GM11168 (cell line): ENCODE measurements at regions not wholly inside any gene's neighbourhood (a gene's known extent, or its start where the extent isn't known, plus 50 kb on each side); places are given as distances from the start of the nearest gene placed in this dataset.
"Not testable (repeated sequence)": the region's sequence is repeated elsewhere in the genome, so short reads cannot be mapped to it uniquely, and the experiment has no call there.

Source experiments
- in situ Hi-C: fragments of 300-500 bp; cut with MboI; formaldehyde crosslinking; loops from one replicate; pipeline ENCODE4 v1.12.0; 2022; ENCODE audit warnings: low sequenced_read_pairs; ENCODE audit not compliant: unreplicated experiment

- in situ Hi-C loops, result no loop called here
Observed at GRCh38 chr3:4065554-4065953, 237.6 kb upstream of the SETMAR start.

- in situ Hi-C loops, result no loop called here
Observed at GRCh38 chr3:4067893-4068292, 235.3 kb upstream of the SETMAR start.

GRCh38 chr3:4069796-4070195, 233.4 kb upstream of the SETMAR start:
- in situ Hi-C loops, result no loop called here

- in situ Hi-C loops, result no loop called here
Observed at GRCh38 chr3:4071481-4072184, 231.5 kb upstream of the SETMAR start.

DNA sequence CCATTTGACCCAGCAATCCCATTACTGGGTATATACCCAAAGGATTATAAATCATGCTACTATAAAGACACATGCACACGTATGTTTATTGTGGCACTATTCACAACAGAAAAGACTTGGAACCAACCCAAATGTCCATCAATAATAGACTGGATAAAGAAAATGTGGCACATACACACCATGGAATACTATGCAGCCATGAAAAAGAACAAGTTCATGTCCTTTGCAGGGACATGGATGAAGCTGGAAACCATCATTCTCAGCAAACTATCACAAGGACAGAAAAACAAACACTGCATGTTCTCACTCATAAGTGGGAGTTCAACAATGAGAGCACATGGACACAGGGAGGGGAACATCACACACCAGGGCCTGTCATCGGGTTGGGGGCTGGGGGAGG, 225.9 kb upstream of the SETMAR start:
- in situ Hi-C loops, result not testable (repeated sequence)

DNA sequence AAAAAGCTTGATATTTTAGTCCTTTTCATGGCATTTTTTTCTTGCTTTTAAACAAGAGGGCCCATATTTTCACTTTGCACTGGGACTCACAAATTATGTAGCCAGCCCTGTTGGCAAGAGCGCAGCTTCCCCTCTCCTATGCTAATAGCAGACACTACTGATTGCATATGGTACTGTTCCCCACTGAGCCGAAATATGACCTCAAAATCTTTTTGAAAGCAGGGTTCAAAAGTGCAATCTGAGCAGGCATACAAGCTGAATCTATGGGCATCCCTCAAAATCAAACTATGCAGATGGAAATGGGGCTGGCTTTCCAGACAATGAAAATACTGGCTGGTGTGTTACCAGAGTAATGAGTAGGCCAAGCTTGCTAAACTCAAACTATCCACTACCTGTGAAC, 225.2 kb upstream of the SETMAR start:
- in situ Hi-C loops, result no loop called here

DNA sequence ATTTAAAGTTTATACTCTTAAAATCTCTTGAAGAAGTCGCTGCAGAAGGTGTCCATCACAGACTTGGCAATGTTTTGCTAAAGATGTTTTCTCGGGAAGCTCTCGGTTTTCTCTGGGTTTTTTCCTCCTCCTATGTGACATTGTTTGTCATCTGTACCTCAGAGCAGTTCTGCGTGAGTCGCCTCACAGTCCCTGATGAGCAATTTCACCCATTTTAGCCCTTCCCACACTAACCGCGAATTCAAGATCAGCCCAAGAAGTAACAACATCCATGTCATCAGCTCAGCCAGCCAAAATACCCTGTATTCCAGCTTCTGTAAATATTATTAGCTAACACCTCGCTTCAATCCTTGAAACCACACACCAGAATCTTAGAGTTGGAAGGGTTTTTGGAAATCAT, 224.3 kb upstream of the SETMAR start:
- in situ Hi-C loops, result no loop called here

- in situ Hi-C loops, result no loop called here
Observed at GRCh38 chr3:4079339-4080195, 223.6 kb upstream of the SETMAR start.

DNA sequence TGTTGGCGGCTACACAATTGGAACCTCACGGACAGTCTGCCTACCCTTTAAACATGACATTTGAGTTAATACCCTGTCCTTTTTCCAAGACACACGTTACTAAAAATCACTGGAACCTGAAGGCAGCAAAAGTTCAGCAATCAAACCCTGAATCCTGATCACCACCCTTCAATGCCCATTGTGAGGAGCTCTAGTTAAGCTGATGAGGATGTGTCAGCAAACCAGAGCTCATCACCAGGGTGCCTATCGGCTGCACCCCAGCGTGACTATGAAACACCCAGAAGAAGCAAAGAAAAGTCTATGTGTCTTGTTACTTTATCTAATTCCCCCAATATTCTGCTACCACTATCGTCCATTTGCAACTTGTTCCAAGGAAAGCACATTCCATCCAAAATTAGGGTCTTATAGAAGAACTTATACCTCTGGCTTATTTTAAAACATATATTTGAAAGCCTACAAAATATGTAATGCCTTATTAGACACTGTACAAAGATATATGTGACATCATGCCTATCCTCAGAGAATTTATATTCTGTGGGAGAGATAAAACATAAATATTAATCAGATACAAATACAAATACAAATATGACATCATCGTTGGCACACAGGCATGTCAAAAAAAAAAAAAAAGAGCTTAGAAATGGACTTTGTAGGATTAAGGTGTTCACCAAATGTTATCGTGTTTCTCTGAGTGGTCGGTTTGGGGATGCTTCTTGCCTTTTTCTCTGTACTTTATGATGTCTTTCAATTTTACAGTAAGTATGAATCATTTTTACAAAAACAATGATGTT, 219.7 kb upstream of the SETMAR start:
- in situ Hi-C loops, result no loop called here

DNA sequence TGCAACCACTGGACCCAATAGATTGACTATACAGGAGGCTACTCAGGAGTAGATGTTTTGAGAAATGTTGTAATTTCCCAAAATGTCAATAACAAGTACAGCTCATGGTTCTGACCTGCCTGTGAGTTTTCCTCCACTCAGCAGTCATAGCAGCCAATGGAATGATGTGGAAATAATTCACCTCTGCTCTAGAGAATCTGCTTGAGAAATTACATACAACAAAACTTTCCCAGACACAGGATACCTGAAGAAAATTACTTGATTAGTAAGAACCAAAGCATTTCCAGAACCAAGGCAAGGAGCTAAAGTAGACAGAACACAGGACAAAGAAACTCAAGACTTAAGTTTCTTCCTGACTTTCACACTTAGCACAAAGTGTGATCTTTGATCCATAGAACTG, 218.9 kb upstream of the SETMAR start:
- in situ Hi-C loops, result no loop called here

DNA sequence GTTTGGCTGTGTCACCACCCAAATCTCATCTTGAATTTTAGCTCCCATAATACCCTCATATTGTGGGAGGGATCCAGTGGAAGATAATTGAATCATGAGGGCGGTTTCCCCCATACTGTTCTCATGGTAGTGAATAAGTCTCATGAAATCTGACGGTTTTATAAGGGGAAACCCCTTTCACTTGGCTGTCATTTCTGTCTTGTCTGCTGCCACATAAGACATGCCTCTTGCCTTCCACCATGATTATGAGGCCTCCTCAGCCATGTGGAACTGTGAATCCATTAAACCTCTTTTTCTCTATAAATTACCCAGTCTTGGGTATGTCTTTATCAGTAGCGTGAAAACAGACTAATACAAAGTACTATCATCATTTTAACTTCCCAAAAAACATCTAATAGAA, 216.5 kb upstream of the SETMAR start:
- in situ Hi-C loops, result not testable (repeated sequence)

DNA sequence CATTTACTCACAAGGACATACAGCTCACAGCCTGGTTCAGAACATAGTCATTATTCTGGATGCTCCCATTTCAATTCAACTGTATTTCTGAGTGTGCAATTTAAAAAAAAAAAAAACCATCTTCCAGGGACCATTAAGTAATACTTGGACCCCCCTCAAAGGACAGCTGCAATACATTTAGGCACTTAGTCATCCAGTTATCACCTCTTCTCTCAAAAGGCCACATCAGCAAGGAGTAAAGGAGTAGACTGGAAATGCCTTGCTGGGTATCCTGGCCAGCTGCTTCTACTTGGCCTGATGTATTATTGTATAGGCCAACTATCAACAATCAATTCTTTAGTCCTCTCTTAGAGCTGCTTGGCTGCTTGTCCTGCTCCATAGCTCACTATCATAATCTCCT, 211.4 kb upstream of the SETMAR start:
- in situ Hi-C loops, result no loop called here

DNA sequence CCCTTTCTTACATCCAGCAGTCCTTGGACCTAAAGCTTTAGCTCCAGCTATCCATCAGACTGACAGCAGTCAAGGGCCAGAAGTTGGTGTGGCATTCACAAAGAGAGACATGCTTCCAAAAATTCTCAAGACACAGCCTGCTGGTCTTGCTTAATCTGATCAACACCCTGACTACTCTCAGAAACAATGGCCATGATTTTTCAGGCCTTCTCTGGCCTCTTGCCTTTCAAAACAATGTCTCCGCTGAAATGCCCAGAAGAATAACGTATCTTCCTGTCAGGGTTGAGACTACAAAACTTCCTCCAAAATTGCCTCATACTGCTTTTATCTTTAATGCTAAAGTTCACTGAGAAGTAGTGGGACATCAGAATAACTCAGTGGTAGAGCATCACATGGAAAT, 205.4 kb upstream of the SETMAR start:
- in situ Hi-C loops, result no loop called here

DNA sequence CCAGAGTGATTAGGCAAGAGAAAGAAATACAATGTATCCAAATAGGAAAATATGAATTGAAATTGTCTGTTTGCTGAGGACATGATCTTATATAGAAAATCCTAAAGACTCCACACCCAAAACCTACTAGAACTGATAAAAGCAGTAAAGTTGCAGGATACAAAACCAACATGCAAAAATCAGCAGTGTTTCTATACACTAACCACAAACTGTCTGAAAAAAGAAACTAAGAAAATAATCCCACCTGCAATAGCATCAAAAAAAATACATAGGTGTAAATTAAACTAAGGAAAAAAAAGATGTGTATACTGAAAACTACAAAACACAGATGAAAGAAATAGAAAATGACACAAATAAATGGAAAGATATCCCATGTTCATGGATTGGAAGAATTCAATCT, 203.6 kb upstream of the SETMAR start:
- in situ Hi-C loops, result no loop called here

GRCh38 chr3:4107430-4107829, 195.7 kb upstream of the SETMAR start:
- in situ Hi-C loops, result no loop called here

DNA sequence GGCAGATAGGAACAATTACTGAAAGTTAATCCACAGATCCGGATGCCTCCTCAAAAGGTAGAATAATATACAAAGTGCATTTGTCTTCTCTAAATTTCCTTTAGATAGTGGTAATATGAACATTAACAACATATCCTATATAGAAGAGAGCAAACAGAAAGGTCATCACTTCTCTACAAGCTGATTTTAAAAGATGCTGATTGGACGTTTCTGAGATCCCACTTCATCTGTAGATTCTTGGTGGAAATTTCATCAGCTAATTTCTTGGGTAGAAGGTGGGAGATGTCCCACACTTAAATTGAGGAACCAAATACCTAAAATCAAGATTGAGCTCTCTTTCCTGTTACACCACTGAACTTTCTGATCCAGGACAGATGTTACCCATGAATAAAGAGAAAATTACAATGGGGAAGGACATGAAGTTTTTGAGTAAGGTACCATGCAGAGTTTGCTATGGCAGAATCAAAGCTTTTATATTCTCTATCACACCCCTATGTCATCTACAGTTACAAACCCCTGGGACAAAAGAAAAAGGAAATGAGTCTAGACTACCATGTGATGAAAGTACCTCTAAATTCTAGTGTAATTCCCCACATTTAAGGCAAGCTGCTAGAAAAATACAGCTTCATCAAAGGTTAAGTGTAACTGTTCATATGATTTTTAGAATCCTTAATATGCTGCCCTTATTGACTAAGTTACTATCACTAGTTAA, 189.2 kb upstream of the SETMAR start:
- in situ Hi-C loops, result no loop called here

GRCh38 chr3:4119119-4119518, 184.1 kb upstream of the SETMAR start:
- in situ Hi-C loops, result no loop called here

- in situ Hi-C loops, result no loop called here
Observed at GRCh38 chr3:4125576-4125975, 177.6 kb upstream of the SETMAR start.

DNA sequence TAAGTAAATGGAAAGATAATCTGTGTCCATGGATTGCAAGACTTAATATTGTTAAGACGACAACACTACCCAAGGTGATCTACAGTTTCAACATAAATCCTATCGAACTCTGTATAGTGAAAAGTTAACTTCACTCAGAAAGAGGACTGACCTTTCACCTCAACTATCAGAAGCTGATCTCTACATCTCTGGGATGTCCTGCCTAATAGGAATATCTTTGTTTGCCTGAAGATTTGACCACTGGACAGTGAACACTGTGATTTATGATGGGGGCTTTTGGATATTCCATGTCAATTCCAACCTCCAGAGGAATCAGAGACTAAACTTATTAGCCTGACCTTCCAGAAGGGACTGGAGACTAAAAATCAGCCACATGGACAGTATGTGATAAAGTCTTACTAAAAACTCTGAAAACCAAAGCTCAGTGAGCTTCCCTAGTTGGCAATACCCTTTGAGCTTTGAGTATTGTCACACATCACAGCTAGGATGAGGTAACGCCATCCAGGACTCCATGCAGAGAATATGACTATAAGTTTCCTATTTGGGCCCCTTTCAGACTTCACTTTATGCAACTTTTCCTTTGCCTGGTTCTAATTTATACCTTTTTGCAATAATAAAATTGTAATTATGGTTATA, 164.9 kb upstream of the SETMAR start:
- in situ Hi-C loops, result no loop called here
